ENCODE measurements at regions not wholly inside any gene's neighbourhood (a gene's known extent, or its start where the extent isn't known, plus 50 kb on each side); places are given as distances from the start of the nearest gene placed in this dataset.
"Not testable (repeated sequence)": the region's sequence is repeated elsewhere in the genome, so short reads cannot be mapped to it uniquely, and the experiment has no call there.

DNA sequence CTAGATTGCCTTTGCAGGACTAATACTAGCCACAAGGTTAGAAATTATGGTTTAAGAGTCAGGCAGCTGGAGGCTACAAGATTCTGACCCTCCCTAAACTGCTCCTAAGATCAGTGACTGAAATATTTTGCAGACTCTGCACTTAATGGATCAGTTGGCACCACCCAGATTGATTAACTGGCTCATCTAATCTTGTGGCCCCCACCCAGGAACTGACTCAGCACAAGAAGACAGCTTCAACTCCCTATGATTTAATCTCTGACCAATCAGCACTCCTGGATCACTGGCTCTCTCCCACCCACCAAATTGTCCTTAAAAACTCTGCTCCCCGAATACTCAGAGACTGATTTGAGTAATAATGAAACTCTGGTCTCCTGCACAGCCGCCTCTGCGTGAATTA is 145.4 kb upstream of the LCORL start:
- H3K4me1 Mint-ChIP-seq, result no peaks in the 10 kb centered on the region
- H3K9ac ChIP-seq (ENCODE audit: insufficient read depth, low read length, poor library complexity, severe bottlenecking), result no peak overlapping the region
- no peak for DNase-seq
- 100% methylated on average over 1 of the region's 3 CpGs for WGBS (ENCODE audit: insufficient coverage)
- no peak overlapping the region for H3K4me3 ChIP-seq (replicated peaks in 1 of 3; ENCODE audit: low read depth in 2 of 3, low read length in 3 of 3)
- no peak overlapping the region for H2AFZ ChIP-seq (ENCODE audit: insufficient read depth, low read depth, low read length, poor library complexity, severe bottlenecking)
- H3K27ac ChIP-seq (ENCODE audit: low read depth in 1 of 2, low read length in 2 of 2), result no peak overlapping the region
- no peaks in the 10 kb centered on the region for H3K27me3 ChIP-seq (ENCODE audit: control insufficient read depth in 2 of 2, insufficient read depth in 2 of 2, low read length in 2 of 2)
- H3K79me2 ChIP-seq (ENCODE audit: insufficient read depth, low read length), result no peaks in the 10 kb centered on the region
- peaks cover 0 to 9% (median 4%) of the 10 kb centered on the region in 7 donors for H3K9me3 Mint-ChIP-seq
- H4K20me1 ChIP-seq (ENCODE audit: insufficient read depth, low read length), result no peaks in the 10 kb centered on the region
- TF ChIP-seq, protein P1, sequence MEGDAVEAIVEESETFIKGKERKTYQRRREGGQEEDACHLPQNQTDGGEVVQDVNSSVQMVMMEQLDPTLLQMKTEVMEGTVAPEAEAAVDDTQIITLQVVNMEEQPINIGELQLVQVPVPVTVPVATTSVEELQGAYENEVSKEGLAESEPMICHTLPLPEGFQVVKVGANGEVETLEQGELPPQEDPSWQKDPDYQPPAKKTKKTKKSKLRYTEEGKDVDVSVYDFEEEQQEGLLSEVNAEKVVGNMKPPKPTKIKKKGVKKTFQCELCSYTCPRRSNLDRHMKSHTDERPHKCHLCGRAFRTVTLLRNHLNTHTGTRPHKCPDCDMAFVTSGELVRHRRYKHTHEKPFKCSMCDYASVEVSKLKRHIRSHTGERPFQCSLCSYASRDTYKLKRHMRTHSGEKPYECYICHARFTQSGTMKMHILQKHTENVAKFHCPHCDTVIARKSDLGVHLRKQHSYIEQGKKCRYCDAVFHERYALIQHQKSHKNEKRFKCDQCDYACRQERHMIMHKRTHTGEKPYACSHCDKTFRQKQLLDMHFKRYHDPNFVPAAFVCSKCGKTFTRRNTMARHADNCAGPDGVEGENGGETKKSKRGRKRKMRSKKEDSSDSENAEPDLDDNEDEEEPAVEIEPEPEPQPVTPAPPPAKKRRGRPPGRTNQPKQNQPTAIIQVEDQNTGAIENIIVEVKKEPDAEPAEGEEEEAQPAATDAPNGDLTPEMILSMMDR (IDR thresholded peaks at IDR 0.05), result no peak
- no peak overlapping the region for H3K4me2 ChIP-seq (replicated peaks; ENCODE audit: extremely low read depth, low read length, poor library complexity, severe bottlenecking)
- H3K36me3 ChIP-seq (replicated peaks in 1 of 2; ENCODE audit: control insufficient read depth in 1 of 2, insufficient read depth in 2 of 2, low read length in 2 of 2), result no peaks in the 10 kb centered on the region
- H3K36me3 Mint-ChIP-seq, result no peaks in the 10 kb centered on the region
- no peaks in the 10 kb centered on the region for H3K9me3 ChIP-seq (replicated peaks in 1 of 2; ENCODE audit: control insufficient read depth in 1 of 2, insufficient read depth in 1 of 2, low read length in 2 of 2)
- H3K27me3 Mint-ChIP-seq (ENCODE audit: low read depth in 3 of 3), result no peaks in the 10 kb centered on the region
- H3K4me3 Mint-ChIP-seq, result no peak overlapping the region
- H3K4me1 ChIP-seq (ENCODE audit: control insufficient read depth in 1 of 2, insufficient read depth in 2 of 2, low read length in 2 of 2), result no peaks in the 10 kb centered on the region
- no peak overlapping the region for H3K27ac Mint-ChIP-seq
- intact Hi-C loops (cut with micrococcal nuclease), result no loop called here

DNA sequence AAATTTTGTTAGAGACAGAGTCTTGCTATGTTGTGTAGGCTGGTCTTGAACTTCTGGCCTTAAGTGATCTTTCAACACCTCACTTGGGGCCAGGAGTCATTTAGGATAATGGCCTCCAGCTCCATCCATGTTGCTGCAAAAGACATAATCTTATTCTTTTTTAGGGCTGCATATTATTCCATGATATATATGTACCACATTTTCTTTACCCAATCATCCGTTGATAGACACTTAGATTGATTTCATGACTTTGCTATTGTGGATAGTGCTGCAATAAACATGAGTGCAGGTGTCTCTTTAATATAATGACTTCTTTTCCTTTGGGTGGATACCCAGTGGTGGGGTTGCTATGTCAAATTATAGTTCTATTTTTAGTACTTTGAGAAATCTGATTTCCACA is 140.9 kb upstream of the LCORL start:
- WGBS (ENCODE audit: insufficient coverage), result no CpG with 5 or more reads among the region's 1 CpG
- TF ChIP-seq, protein P1 (IDR thresholded peaks at IDR 0.05), result no peak
- no peaks in the 10 kb centered on the region for H3K36me3 ChIP-seq (replicated peaks in 1 of 2; ENCODE audit: control insufficient read depth in 1 of 2, insufficient read depth in 2 of 2, low read length in 2 of 2)
- H3K79me2 ChIP-seq (ENCODE audit: insufficient read depth, low read length), result no peaks in the 10 kb centered on the region
- Mint-ChIP-seq H3K27ac (no peak overlapping the region), H3K4me3 (no peak overlapping the region), H3K9me3 (peaks cover 8 to 23% (median 11%) of the 10 kb centered on the region in 7 donors), H3K4me1 (no peaks in the 10 kb centered on the region), H3K36me3 (no peaks in the 10 kb centered on the region), H3K27me3 (ENCODE audit: low read depth in 3 of 3) (no peaks in the 10 kb centered on the region)
- no peak for DNase-seq
- no peaks in the 10 kb centered on the region for H3K4me1 ChIP-seq (ENCODE audit: control insufficient read depth in 1 of 2, insufficient read depth in 2 of 2, low read length in 2 of 2)
- no peak overlapping the region for H2AFZ ChIP-seq (ENCODE audit: insufficient read depth, low read depth, low read length, poor library complexity, severe bottlenecking)
- no peaks in the 10 kb centered on the region for H3K27me3 ChIP-seq (ENCODE audit: control insufficient read depth in 2 of 2, insufficient read depth in 2 of 2, low read length in 2 of 2)
- H3K9ac ChIP-seq (ENCODE audit: insufficient read depth, low read length, poor library complexity, severe bottlenecking), result no peak overlapping the region
- H4K20me1 ChIP-seq (ENCODE audit: insufficient read depth, low read length), result no peaks in the 10 kb centered on the region
- H3K4me3 ChIP-seq (replicated peaks in 1 of 3; ENCODE audit: low read depth in 2 of 3, low read length in 3 of 3), result no peak overlapping the region
- peaks cover 9 to 15% of the 10 kb centered on the region in 2 donors for H3K9me3 ChIP-seq (replicated peaks in 1 of 2; ENCODE audit: control insufficient read depth in 1 of 2, insufficient read depth in 1 of 2, low read length in 2 of 2)
- no peak overlapping the region for H3K4me2 ChIP-seq (replicated peaks; ENCODE audit: extremely low read depth, low read length, poor library complexity, severe bottlenecking)
- intact Hi-C loops (cut with micrococcal nuclease), result no loop called here
- H3K27ac ChIP-seq (ENCODE audit: low read depth in 1 of 2, low read length in 2 of 2), result no peak overlapping the region

DNA sequence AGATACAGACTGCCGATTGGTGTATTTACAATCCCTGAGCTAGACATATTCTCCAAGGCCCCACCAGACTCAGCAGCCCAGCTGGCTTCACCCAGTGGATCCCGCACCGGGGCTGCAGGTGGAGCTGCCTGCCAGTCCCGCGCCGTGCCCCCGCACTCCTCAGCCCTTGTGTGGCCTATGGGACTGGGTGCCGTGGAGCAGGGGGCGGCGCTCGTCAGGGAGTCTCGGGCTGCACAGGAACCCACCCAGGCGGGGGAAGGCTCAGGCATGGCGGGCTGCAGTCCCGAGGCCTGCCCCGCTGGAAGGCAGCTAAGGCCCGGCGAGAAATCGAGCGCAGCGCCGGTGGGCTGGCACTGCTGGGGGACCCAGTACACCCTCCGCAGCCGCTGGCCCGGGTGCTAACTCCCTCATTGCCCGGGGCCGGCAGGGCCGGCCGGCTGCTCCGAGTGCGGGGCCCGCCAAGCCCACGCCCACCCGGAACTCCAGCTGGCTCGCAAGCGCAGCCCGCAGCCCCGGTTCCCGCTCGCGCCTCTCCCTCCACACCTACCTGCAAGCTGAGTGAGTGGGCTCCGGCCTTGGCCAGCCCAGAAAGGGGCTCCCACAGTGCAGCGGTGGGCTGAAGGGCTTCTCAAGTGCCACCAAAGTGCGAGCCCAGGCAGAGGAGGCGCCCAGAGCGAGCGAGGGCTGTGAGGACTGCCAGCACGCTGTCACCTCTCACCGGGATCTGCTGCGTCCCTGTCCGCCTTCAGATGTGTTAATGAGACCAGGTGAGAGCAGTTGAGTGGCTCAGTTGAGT is 137.8 kb upstream of the LCORL start:
- intact Hi-C loops (cut with micrococcal nuclease); H3K4me1 Mint-ChIP-seq; DNase-seq; H3K27ac ChIP-seq (ENCODE audit: low read depth in 1 of 2, low read length in 2 of 2); H3K79me2 ChIP-seq (ENCODE audit: insufficient read depth, low read length); H3K36me3 Mint-ChIP-seq; H3K27me3 Mint-ChIP-seq (ENCODE audit: low read depth in 3 of 3); H2AFZ ChIP-seq (ENCODE audit: insufficient read depth, low read depth, low read length, poor library complexity, severe bottlenecking); H4K20me1 ChIP-seq (ENCODE audit: insufficient read depth, low read length); H3K27ac Mint-ChIP-seq; H3K4me1 ChIP-seq (ENCODE audit: control insufficient read depth in 1 of 2, insufficient read depth in 2 of 2, low read length in 2 of 2); H3K9ac ChIP-seq (ENCODE audit: insufficient read depth, low read length, poor library complexity, severe bottlenecking); H3K36me3 ChIP-seq (replicated peaks in 1 of 2; ENCODE audit: control insufficient read depth in 1 of 2, insufficient read depth in 2 of 2, low read length in 2 of 2); H3K4me2 ChIP-seq (replicated peaks; ENCODE audit: extremely low read depth, low read length, poor library complexity, severe bottlenecking); H3K27me3 ChIP-seq (ENCODE audit: control insufficient read depth in 2 of 2, insufficient read depth in 2 of 2, low read length in 2 of 2); H3K4me3 ChIP-seq (replicated peaks in 1 of 3; ENCODE audit: low read depth in 2 of 3, low read length in 3 of 3); H3K4me3 Mint-ChIP-seq: not testable (repeated sequence)
- H3K9me3 ChIP-seq (replicated peaks in 1 of 2; ENCODE audit: control insufficient read depth in 1 of 2, insufficient read depth in 1 of 2, low read length in 2 of 2), result peaks cover 9 to 15% of the 10 kb centered on the region in 2 donors
- WGBS (ENCODE audit: insufficient coverage), result 95% methylated on average over 25 of the region's 51 CpGs
- H3K9me3 Mint-ChIP-seq, result peaks cover 9 to 23% (median 12%) of the 10 kb centered on the region in 7 donors
